Gastroesophageal sphincter (tissue), 4 donors: ENCODE measurements at regions not wholly inside any gene's neighbourhood (a gene's known extent, or its start where the extent isn't known, plus 50 kb on each side); places are given as distances from the start of the nearest gene placed in this dataset.

ENCODE experiments used
- ATAC-seq: fragments of 150-250 bp; one replicate; pipeline ENCODE4 v1.9.1; 2016; ENCODE audit warnings: mild to moderate bottlenecking, moderate library complexity
- H3K27ac ChIP-seq, 4 donors: fragments of 200-600 bp; sonication (generic) in 3 of 4; 1 replicate in 3 of 4; 2 replicates in 1 of 4; pipeline ENCODE4 v1.5.1; 2016 to 2019
- H3K27me3 ChIP-seq: fragments of 200-600 bp; sonication (generic); one replicate; pipeline ENCODE4 v1.5.1; 2019
- H3K36me3 ChIP-seq, 2 donors: fragments of 200-600 bp; sonication (generic); one replicate each; pipeline ENCODE4 v1.5.1; 2019; ENCODE audit warnings: control low read depth in 1 of 2
- H3K4me1 ChIP-seq, 3 donors: fragments of 200-600 bp; sonication (generic); 1 replicate in 2 of 3; 2 replicates in 1 of 3; pipeline ENCODE4 v1.5.1; 2016 to 2019; ENCODE audit warnings: control low read depth in 2 of 3
- H3K4me3 ChIP-seq, 2 donors: fragments of 200-600 bp; sonication (generic); one replicate each; pipeline ENCODE4 v1.5.1; 2019; ENCODE audit warnings: mild to moderate bottlenecking in 1 of 2, moderate library complexity in 1 of 2
- H3K9me3 ChIP-seq, 3 donors: fragments of 200-600 bp; sonication (generic); one replicate each; pipeline ENCODE4 v1.5.1; 2017 to 2019; ENCODE audit warnings: control low read depth in 2 of 3
- EP300 ChIP-seq: sonication (generic); formaldehyde crosslinking; IDR thresholded peaks from one replicate; pipeline ENCODE4 v1.6.1; 2017; ENCODE audit warnings: antibody characterized with exemption, mild to moderate bottlenecking
- POLR2A ChIP-seq, 2 donors: fragments of 450-650 bp; IDR thresholded peaks; one replicate each; pipeline ENCODE4 v1.6.1; 2017; ENCODE audit warnings: antibody characterized with exemption in 2 of 2, mild to moderate bottlenecking in 2 of 2, moderate library complexity in 1 of 2
- POLR2AphosphoS5 ChIP-seq: sonication (generic); formaldehyde crosslinking; IDR thresholded peaks from one replicate; pipeline ENCODE4 v1.6.1; 2017; ENCODE audit warnings: antibody characterized with exemption
- WGBS, 2 donors: methylation state at CpG; one replicate each; pipeline ENCODE4 v1.1.5; 2018; ENCODE audit warnings: low coverage in 1 of 2; 5-methylcytosine and 5-hydroxymethylcytosine counted together
- TF ChIP-seq, protein P1 (sequence below), 4 experiments: fragments of 200-600 bp in 2 of 4; fragments of 450-650 bp in 2 of 4; sonication (generic) in 1 of 4; IDR thresholded peaks; one replicate each; pipeline ENCODE4 v1.5.1; 2017 to 2019; ENCODE audit warnings: antibody characterized with exemption in 4 of 4, mild to moderate bottlenecking in 2 of 4, moderate library complexity in 2 of 4

DNA sequence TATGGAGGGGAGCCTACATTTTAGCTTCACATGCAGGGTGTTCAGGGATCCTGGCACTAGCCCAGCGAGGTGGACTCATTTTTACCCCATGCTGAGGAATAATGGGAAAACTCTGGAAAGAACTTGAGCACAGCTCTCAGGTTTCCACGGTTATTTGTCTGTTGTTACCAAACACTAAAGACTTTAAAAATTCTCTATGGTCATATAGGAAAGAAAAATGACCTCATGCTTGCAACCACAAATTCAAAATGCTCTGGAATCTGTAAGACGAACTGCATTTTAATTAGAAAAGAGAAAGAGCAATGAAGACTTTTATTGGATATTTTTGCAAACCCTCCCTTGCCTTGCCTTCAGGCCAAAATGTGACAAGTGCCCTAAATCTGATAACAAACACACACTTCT lies 606.9 kb downstream of the EBF1 start:
- no peaks in the 10 kb centered on the region for H3K9me3 ChIP-seq
- H3K4me3 ChIP-seq = no peak overlapping the region
- WGBS, 2 donors = 34 to 63% methylated on average over 2 to 3 of the region's 3 CpGs
- no peak for TF ChIP-seq POLR2AphosphoS5
- no peak overlapping the region for H3K27ac ChIP-seq
- H3K27me3 ChIP-seq = no peaks in the 10 kb centered on the region
- no peak for ATAC-seq
- H3K36me3 ChIP-seq = no peaks in the 10 kb centered on the region
- H3K4me1 ChIP-seq = peaks cover 0 to 15% (median 0%) of the 10 kb centered on the region in 3 donors

DNA sequence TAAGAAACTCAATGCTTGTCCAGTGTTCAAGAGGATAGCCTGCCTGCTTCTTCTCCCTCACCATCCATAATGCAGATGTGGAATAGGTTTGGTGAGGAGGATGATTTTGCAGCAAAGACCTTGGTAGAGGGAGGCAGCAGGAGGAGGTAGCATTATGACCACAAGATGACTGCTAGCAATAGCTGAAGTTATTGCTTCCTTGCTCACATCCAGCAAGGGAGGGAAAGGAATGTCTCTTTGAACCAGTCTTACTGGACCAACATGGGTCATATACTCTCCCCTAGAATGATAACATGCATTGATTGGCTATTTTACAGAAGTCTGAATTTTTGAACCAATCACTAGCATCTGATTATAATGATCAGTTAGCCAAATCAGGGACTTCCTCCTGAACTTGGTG lies 607.6 kb downstream of the EBF1 start:
- Histone ChIP-seq H3K27ac (no peak overlapping the region), H3K27me3 (no peaks in the 10 kb centered on the region), H3K4me3 (no peak overlapping the region), H3K36me3 (no peaks in the 10 kb centered on the region), H3K4me1 (peaks cover 3 to 22% (median 4%) of the 10 kb centered on the region in 3 donors), H3K9me3 (no peaks in the 10 kb centered on the region)
- ATAC-seq = no peak
- TF ChIP-seq, protein P1, sequence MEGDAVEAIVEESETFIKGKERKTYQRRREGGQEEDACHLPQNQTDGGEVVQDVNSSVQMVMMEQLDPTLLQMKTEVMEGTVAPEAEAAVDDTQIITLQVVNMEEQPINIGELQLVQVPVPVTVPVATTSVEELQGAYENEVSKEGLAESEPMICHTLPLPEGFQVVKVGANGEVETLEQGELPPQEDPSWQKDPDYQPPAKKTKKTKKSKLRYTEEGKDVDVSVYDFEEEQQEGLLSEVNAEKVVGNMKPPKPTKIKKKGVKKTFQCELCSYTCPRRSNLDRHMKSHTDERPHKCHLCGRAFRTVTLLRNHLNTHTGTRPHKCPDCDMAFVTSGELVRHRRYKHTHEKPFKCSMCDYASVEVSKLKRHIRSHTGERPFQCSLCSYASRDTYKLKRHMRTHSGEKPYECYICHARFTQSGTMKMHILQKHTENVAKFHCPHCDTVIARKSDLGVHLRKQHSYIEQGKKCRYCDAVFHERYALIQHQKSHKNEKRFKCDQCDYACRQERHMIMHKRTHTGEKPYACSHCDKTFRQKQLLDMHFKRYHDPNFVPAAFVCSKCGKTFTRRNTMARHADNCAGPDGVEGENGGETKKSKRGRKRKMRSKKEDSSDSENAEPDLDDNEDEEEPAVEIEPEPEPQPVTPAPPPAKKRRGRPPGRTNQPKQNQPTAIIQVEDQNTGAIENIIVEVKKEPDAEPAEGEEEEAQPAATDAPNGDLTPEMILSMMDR (IDR thresholded peaks at IDR 0.05) = no peak
- TF ChIP-seq POLR2AphosphoS5 = no peak
- TF ChIP-seq POLR2A (IDR thresholded peaks at IDR 0.05) = no peak
- TF ChIP-seq EP300 = no peak

DNA sequence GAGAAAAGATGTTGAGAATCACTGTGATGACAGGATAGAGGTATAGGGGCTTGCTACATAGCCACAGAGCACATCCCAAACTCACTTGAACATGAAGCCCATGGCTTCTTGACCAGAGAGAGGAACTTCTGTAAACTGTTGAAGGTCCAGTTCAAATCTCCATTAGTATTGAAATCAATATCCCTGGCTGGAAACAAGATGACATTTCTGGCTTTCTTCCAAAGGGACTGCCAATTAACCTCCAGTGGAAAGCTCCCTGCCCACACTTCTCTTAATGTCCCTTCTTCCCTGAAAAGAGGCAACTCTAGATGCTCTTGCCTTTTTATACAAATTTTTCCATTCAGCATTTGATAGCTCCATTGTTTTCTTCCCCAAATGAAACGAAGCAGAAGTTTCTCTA lies 612.1 kb downstream of the EBF1 start:
- ATAC-seq = no peak
- Histone ChIP-seq H3K36me3 (no peaks in the 10 kb centered on the region), H3K4me3 (no peak overlapping the region), H3K9me3 (no peaks in the 10 kb centered on the region), H3K27me3 (no peaks in the 10 kb centered on the region), H3K27ac (peak overlapping the region; percentile 9 to 70 (median 60)), H3K4me1 (peaks cover 26 to 62% (median 37%) of the 10 kb centered on the region in 3 donors)
- TF ChIP-seq, protein P1 (IDR thresholded peaks at IDR 0.05) = no peak
- TF ChIP-seq POLR2AphosphoS5 (no peak), EP300 (no peak), POLR2A (IDR thresholded peaks at IDR 0.05) (no peak)
- 29% methylated on average over 1 of the region's 1 CpG; no CpG with 5 or more reads in 1 of the 2 donors for WGBS, 2 donors

GRCh38 chr5:158487156-158487555 lies 612.6 kb downstream of the EBF1 start:
- Histone ChIP-seq H3K27me3 (no peaks in the 10 kb centered on the region), H3K9me3 (no peaks in the 10 kb centered on the region), H3K36me3 (no peaks in the 10 kb centered on the region), H3K4me1 (peaks cover 26 to 64% (median 38%) of the 10 kb centered on the region in 3 donors), H3K4me3 (no peak overlapping the region), H3K27ac (peak overlapping the region; percentile 29 to 76 (median 69))
- peak; percentile 64 for ATAC-seq
- WGBS, 2 donors = 50 to 60% methylated on average over 1 of the region's 1 CpG
- TF ChIP-seq POLR2A (IDR thresholded peaks at IDR 0.05) (no peak), POLR2AphosphoS5 (peak; percentile 42), EP300 (no peak)
- TF ChIP-seq, protein P1 (IDR thresholded peaks at IDR 0.05) = no peak

- WGBS, 2 donors = 40 to 100% methylated on average over 3 of the region's 3 CpGs
Observed at GRCh38 chr5:158486566-158486965, 613.1 kb downstream of the EBF1 start.

GRCh38 chr5:158485604-158486081 lies 614.1 kb downstream of the EBF1 start:
- Histone ChIP-seq H3K27me3 (no peaks in the 10 kb centered on the region), H3K4me1 (peaks cover 26 to 64% (median 38%) of the 10 kb centered on the region in 3 donors), H3K4me3 (no peak overlapping the region), H3K27ac (peak overlapping the region; percentile 41 to 76 (median 64)), H3K36me3 (no peaks in the 10 kb centered on the region), H3K9me3 (no peaks in the 10 kb centered on the region)
- WGBS, 2 donors = 24 to 33% methylated on average over 1 to 5 of the region's 6 CpGs
- ATAC-seq = peak; percentile 44
- TF ChIP-seq, protein P1 (IDR thresholded peaks at IDR 0.05) = no peak
- TF ChIP-seq POLR2AphosphoS5 = peak; percentile 25

More at GRCh38 chr5:158486566-158486965, 613.1 kb downstream of the EBF1 start:
- no peaks in the 10 kb centered on the region for H3K9me3 ChIP-seq
- no peak overlapping the region for H3K4me3 ChIP-seq
- TF ChIP-seq POLR2AphosphoS5 = no peak
- no peak for TF ChIP-seq EP300
- H3K4me1 ChIP-seq = peaks cover 26 to 64% (median 38%) of the 10 kb centered on the region in 3 donors
- no peak for ATAC-seq
- peak overlapping the region; percentile 29 to 76 (median 64) for H3K27ac ChIP-seq
- no peaks in the 10 kb centered on the region for H3K36me3 ChIP-seq
- no peaks in the 10 kb centered on the region for H3K27me3 ChIP-seq
